Activated naive CD4-positive, alpha-beta T cell treated with anti-CD3 and anti-CD28 coated beads for 36 hours (primary cell): ENCODE measurements at regions not wholly inside any gene's neighbourhood (a gene's known extent, or its start where the extent isn't known, plus 50 kb on each side); places are given as distances from the start of the nearest gene placed in this dataset.

Source experiments
- CTCF ChIA-PET: fragments of 350-600 bp; sonication (Branson Sonifier 250); formaldehyde crosslinking; loops from one replicate; lab custom pipeline; 2021; ENCODE audit warnings: antibody characterized with exemption; lab: Charles Lee
- DNase-seq: peaks from one replicate; pipeline ENCODE4 v3.0.0-alpha.2; 2020
- H3K27ac Mint-ChIP-seq: one replicate; pipeline ENCODE4 v1.8.0; 2021; ENCODE audit warnings: mild to moderate bottlenecking, mixed read lengths
- H3K27me3 Mint-ChIP-seq: one replicate; pipeline ENCODE4 v1.8.0; 2021; ENCODE audit warnings: low read depth, mixed read lengths
- H3K36me3 Mint-ChIP-seq: one replicate; pipeline ENCODE4 v1.8.0; 2021; ENCODE audit warnings: low read depth, mixed read lengths
- H3K4me1 Mint-ChIP-seq: one replicate; pipeline ENCODE4 v1.8.0; 2021; ENCODE audit warnings: low read depth, mixed read lengths
- H3K4me3 Mint-ChIP-seq: one replicate; pipeline ENCODE4 v1.8.0; 2021; ENCODE audit warnings: mild to moderate bottlenecking, moderate library complexity, mixed read lengths
- H3K9me3 Mint-ChIP-seq: one replicate; pipeline ENCODE4 v1.8.0; 2021; ENCODE audit warnings: mixed read lengths
- intact Hi-C: fragments of 100-400 bp; cut with micrococcal nuclease; formaldehyde crosslinking; loops from one replicate; pipeline ENCODE4 v1.15.1; 2023

DNA sequence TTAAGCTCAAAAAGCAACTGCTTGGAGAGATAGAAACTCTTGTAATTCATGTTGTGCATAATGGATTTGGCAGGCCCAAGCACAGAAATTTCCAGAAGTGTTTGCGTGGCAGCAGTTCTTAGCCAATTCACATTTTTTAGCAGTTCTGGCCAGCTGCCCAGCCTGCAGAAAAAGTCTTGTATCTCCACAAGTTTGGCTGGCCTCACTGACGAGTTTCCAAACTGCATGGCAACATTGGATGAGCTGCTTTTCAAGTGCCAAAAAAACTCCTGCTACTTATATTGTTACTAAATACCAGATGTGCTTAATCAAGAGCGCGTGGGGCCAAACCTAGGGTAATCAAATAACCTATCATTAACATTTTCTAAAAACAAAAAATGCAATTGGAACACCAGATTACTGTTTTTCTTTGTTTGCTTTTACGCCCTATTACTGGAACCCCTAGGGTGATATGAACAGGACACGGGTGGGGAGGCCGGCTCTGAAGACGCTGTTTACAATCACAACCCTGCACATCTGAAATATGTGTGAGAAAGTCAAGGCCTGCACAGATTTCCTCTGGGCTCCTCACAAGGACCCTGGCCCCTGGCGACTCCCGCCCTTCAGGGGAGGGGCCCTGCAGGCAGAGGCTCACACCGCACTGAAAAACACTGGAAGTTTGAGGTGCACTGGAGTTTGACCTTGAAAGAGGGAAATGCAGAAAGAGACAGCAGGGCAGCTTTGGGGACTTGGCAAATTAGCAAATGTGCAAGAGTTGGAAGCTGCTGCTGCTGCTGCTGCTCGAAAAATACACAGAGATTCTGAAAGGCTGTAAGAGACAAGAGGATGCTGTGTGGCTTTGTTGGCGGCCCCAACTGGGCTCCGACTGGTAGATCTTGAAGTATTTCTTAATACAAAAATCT, 55.2 kb upstream of the TARBP1 start:
- Mint-ChIP-seq H3K4me1 (no peaks in the 10 kb centered on the region), H3K4me3 (no peak overlapping the region), H3K36me3 (no peaks in the 10 kb centered on the region), H3K27ac (no peak overlapping the region), H3K27me3 (no peaks in the 10 kb centered on the region), H3K9me3 (no peaks in the 10 kb centered on the region)
- no peak for DNase-seq
- CTCF ChIA-PET, result no interaction called here
- intact Hi-C loops, result no loop called here

DNA sequence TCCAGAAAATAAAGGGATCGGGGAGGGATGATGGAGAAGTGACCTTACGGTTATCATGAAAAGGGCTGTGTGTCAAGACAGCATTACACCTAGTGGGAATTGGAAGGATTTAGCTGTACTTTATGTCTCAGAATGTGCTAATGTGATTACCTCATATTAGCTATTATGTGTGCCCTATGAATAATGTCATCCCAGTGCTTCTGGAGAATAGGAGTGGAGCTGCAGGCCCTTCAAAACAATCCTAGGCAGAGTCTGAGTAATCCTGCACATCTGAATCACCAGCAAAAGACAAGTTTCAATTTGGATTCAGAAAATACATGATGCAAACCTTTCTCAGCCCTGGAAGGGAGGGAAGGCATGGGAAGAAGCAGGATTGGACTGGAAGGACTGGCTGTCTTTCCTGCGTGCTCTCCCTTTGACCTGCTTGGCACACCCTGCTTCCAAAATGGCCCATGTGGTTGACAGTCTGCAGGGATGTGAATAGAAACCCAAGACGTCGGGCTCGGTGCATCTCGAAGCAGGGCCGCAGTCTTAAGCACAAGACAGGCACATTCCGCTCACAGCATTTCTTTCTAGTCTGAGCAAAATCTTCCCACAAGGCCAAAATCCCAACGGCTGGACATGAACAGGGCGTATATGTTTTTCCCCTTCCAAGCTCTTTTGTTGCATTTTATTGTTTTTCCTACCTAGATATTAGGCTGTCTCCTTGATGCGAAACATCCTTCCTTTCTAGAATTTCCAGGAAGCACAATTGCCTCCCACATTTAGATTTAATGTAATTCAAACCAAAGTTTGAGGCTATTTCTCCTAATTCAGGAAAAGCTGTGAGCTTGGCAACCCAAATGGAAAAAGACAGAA, 54.3 kb upstream of the TARBP1 start:
- Mint-ChIP-seq H3K4me1 (no peaks in the 10 kb centered on the region), H3K36me3 (no peaks in the 10 kb centered on the region), H3K27ac (no peak overlapping the region), H3K9me3 (no peaks in the 10 kb centered on the region), H3K27me3 (no peaks in the 10 kb centered on the region), H3K4me3 (no peak overlapping the region)
- CTCF ChIA-PET, result no interaction called here
- intact Hi-C loops, result no loop called here
- no peak for DNase-seq

DNA sequence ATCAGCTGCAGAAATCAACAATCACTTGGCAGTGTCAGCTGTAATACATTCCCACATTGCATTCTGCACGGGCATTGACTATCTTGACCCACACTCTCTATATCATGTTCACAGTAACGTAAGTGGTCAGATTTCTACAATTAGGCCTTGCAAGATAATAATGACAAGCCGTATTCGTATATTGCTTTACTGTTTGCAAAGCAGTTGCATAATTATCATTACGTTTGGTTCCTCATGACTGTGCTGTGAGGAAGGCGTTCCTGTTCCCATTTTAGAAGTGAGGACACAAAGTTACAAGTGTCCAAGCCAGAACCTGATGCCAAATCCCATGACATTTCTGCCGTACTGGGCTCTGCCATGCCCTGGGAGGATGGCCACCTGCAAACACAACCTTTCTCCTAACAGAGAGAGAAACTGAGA, 53.5 kb upstream of the TARBP1 start:
- no peaks in the 10 kb centered on the region for H3K36me3 Mint-ChIP-seq
- no peaks in the 10 kb centered on the region for H3K4me1 Mint-ChIP-seq
- CTCF ChIA-PET, result interaction anchor here (0.6 kb wide), 2 partner anchors 20 to 35 kb away, joined by 3 to 4 read pairs; no protein-coding TSS in a partner anchor
- DNase-seq, result no peak
- no peaks in the 10 kb centered on the region for H3K27me3 Mint-ChIP-seq
- no peak overlapping the region for H3K4me3 Mint-ChIP-seq
- no peak overlapping the region for H3K27ac Mint-ChIP-seq
- intact Hi-C loops, result no loop called here
- no peaks in the 10 kb centered on the region for H3K9me3 Mint-ChIP-seq

DNA sequence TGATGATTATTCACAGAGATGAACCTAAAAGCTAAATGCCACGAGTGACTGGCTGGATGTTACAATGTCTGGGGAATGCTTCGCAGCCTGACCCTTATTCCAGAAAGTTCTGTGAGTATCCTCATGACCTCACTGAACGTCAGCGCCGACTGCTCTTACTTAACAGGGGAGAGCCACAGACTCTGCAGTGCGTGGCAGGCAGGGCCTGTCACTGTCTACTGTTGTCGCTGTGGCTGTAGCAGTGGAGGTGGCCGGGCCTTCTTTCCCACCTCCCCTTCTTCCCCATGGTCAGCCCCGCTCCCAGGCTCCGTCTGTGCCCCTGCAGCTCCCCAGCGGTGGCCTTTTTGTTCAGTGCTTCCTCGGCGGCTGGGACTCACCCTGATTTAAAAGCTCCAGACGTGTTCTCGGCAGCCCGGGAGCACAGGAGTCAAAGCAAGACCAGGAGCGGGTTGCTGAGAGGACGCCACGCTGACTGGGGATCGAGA, 52.2 kb upstream of the TARBP1 start:
- Mint-ChIP-seq H3K4me1 (no peaks in the 10 kb centered on the region), H3K9me3 (no peaks in the 10 kb centered on the region), H3K27me3 (no peaks in the 10 kb centered on the region), H3K36me3 (no peaks in the 10 kb centered on the region), H3K4me3 (no peak overlapping the region), H3K27ac (no peak overlapping the region)
- no peak for DNase-seq
- CTCF ChIA-PET, result no interaction called here
- intact Hi-C loops, result no loop called here

DNA sequence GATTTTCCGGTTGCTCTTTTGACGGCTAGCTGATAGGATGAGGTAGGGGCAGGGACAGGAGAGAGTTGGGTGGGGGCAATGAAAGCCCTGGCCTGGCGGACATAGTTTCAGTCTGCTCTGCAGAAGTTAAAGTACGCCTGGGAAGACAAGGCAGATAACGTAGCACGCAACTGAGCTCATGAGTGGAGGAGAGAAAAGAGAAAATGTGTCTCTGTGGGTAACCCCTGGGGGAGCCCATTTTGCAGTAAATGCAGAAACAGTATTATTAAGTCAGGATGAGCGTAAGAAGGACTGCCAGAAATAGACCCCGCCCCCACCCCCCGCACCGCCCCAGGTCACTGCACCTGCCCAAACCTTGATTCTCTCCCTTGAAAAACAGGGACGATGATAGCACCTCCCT, 51.7 kb upstream of the TARBP1 start:
- H3K27me3 Mint-ChIP-seq, result no peaks in the 10 kb centered on the region
- no peaks in the 10 kb centered on the region for H3K4me1 Mint-ChIP-seq
- H3K9me3 Mint-ChIP-seq, result no peaks in the 10 kb centered on the region
- no peaks in the 10 kb centered on the region for H3K36me3 Mint-ChIP-seq
- intact Hi-C loops, result no loop called here
- H3K4me3 Mint-ChIP-seq, result no peak overlapping the region
- CTCF ChIA-PET, result no interaction called here
- no peak for DNase-seq
- H3K27ac Mint-ChIP-seq, result no peak overlapping the region

DNA sequence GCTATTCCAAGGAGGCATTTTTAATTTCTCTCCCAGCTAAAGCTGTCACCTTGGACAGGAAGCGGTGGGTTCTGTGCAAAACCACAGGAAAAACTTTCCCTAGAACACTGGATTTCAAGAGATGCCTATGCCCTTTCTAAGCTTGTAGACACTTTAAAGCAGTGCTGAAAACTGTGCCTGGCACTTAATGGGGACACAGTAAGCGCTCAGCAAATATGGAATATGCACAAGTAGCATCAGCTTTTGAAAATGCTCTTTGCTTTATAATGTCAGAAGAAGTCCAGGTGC, 50.9 kb upstream of the TARBP1 start:
- no peaks in the 10 kb centered on the region for H3K27me3 Mint-ChIP-seq
- H3K4me1 Mint-ChIP-seq, result peaks cover 5% of the 10 kb centered on the region
- CTCF ChIA-PET, result interaction anchor here (0.6 kb wide), 1 partner anchor 1744 kb away, joined by 4 read pairs; no protein-coding TSS in a partner anchor
- intact Hi-C loops, result no loop called here
- H3K36me3 Mint-ChIP-seq, result no peaks in the 10 kb centered on the region
- no peak for DNase-seq
- H3K9me3 Mint-ChIP-seq, result no peaks in the 10 kb centered on the region
- H3K27ac Mint-ChIP-seq, result no peak overlapping the region
- no peak overlapping the region for H3K4me3 Mint-ChIP-seq

DNA sequence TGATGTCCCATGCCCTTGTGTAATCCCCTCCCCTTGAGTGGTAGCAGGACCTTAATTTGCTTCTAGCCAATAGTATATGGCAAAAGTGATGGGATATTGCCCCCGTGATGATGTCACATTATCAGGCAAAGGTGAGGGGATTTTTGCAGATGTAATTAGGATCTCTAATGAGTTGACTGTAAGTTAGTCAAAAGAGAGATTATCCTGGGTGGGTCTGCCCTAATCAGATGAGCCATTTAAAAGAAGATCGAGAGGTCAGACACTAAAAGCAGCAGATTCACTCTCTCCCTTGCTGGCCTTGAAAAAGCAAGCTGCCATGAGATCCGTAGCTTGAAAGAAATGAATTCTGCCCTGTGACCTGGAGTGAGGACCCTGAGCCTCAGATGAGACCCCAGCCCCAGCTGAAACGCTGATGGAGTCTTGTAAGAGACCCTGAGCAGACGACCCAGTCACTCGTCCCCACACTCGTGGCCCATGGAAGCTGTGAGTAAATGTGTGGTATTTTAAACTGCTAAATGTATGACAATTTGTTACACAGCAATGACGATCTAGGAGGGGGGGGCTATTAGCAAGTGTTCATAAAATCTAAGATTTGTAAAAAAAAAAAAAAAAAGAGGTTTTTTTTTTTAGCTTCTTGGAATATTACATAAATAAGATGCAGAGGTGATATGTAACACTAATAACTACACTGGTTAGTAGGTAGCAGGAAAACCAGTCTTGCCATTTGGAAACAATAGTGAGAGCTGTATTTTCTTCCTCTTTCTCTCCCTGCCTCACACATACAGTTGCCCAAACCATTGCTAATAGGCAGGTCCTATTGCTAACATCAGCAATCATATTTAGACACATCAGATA, 50.3 kb upstream of the TARBP1 start:
- intact Hi-C loops, result no loop called here
- CTCF ChIA-PET, result interaction anchor here (0.9 to 1.0 kb wide), 2 partner anchors 52 to 69 kb away, joined by 3 read pairs; no protein-coding TSS in a partner anchor

More for the DNA sequence above, 50.3 kb upstream of the TARBP1 start:
- H3K4me1 Mint-ChIP-seq, result peaks cover 5% of the 10 kb centered on the region
- H3K9me3 Mint-ChIP-seq, result no peaks in the 10 kb centered on the region
- DNase-seq, result no peak
- H3K36me3 Mint-ChIP-seq, result no peaks in the 10 kb centered on the region
- H3K27ac Mint-ChIP-seq, result no peak overlapping the region
- no peak overlapping the region for H3K4me3 Mint-ChIP-seq
- H3K27me3 Mint-ChIP-seq, result no peaks in the 10 kb centered on the region
